ENCODE measurements at regions not wholly inside any gene's neighbourhood (a gene's known extent, or its start where the extent isn't known, plus 50 kb on each side); places are given as distances from the start of the nearest gene placed in this dataset.

- Histone ChIP-seq H4K91ac (ENCODE audit: insufficient read length, low read depth, low read length) (no peak overlapping the region), H2BK5ac (ENCODE audit: insufficient read length, low read length) (no peak overlapping the region)
- no peak for TF ChIP-seq CTCF (conservative IDR thresholded peaks at IDR 0.05)
These were observed 1044.0 kb upstream of the CDH6 start for GRCh38 chr5:30149526-30149925.

More at GRCh38 chr5:30149526-30149925, 1044.0 kb upstream of the CDH6 start:
- no peak overlapping the region for H2BK20ac ChIP-seq (ENCODE audit: low read depth, low read length, poor library complexity, severe bottlenecking)
- no peaks in the 10 kb centered on the region for H3K79me2 ChIP-seq (ENCODE audit: insufficient read depth, low read length)
- no peaks in the 10 kb centered on the region for H3K9me3 ChIP-seq (ENCODE audit: control insufficient read depth, low read depth, low read length)
- H3K27ac ChIP-seq (ENCODE audit: insufficient read length, low read depth, low read length), result no peak overlapping the region
- H3K4me2 ChIP-seq (ENCODE audit: insufficient read depth, insufficient read length, low read length), result no peak overlapping the region
- no peak overlapping the region for H3K14ac ChIP-seq (ENCODE audit: insufficient read depth, low read length)
- no peak overlapping the region for H4K8ac ChIP-seq (replicated peaks; ENCODE audit: insufficient read length, low read depth, low read length)
- no peak overlapping the region for H2AK5ac ChIP-seq (ENCODE audit: insufficient read length, low read length)
- no peak overlapping the region for H3K23ac ChIP-seq (ENCODE audit: insufficient read length, low read depth, low read length)
- H2AFZ ChIP-seq (ENCODE audit: low read length), result no peak overlapping the region
- H3K9ac ChIP-seq (ENCODE audit: extremely low read depth, insufficient read length, low read length), result no peak overlapping the region
- peaks cover 7 to 24% of the 10 kb centered on the region in 2 experiments; a peak in 4 of 5 replicates for H3K9me3 Mint-ChIP-seq
- H3T11ph ChIP-seq (ENCODE audit: low read length), result no peak overlapping the region
- H2BK12ac ChIP-seq (ENCODE audit: insufficient read length, low read depth, low read length), result no peak overlapping the region
- no peaks in the 10 kb centered on the region for H4K20me1 ChIP-seq (ENCODE audit: control insufficient read depth, insufficient read depth, insufficient read length)
- no peaks in the 10 kb centered on the region for H3K4me1 ChIP-seq (ENCODE audit: insufficient read depth, low read length)
- H3K18ac ChIP-seq (ENCODE audit: insufficient read length, low read depth, low read length), result no peak overlapping the region
- H3K27me3 ChIP-seq (ENCODE audit: insufficient read depth, low read length), result no peaks in the 10 kb centered on the region
- H3K79me1 ChIP-seq (ENCODE audit: insufficient read depth, low read depth, low read length, poor library complexity, severe bottlenecking), result no peaks in the 10 kb centered on the region
- H2BK15ac ChIP-seq (ENCODE audit: low read depth, low read length), result no peak overlapping the region
- H3K56ac ChIP-seq (ENCODE audit: insufficient read length, low read depth, low read length), result no peak overlapping the region
- H3K4me1 Mint-ChIP-seq, result peaks cover 8 to 14% of the 10 kb centered on the region in 2 experiments
- no peaks in the 10 kb centered on the region for H3K23me2 ChIP-seq (ENCODE audit: insufficient read length, low read depth, low read length, poor library complexity, severe bottlenecking)
- no peak overlapping the region for H3K27ac Mint-ChIP-seq
- no peaks in the 10 kb centered on the region for H3K27me3 Mint-ChIP-seq (ENCODE audit: low read depth)
- H3K4ac ChIP-seq (ENCODE audit: low read depth, low read length), result no peak overlapping the region
- H3K4me3 Mint-ChIP-seq, result no peak overlapping the region
- no peak overlapping the region for H4K5ac ChIP-seq (ENCODE audit: insufficient read length, low read depth, low read length)
- peaks cover 0 to 24% (median 5%) of the 10 kb centered on the region in 3 experiments; a peak in 4 of 7 replicates for H3K36me3 Mint-ChIP-seq (ENCODE audit: insufficient read depth in 1 of 3, low read depth in 3 of 3)
- DNase-seq, result no peak
- H2BK120ac ChIP-seq (ENCODE audit: low read depth, low read length, poor library complexity, severe bottlenecking), result no peak overlapping the region

All from H9 (cell line).